CD14-positive monocyte (primary cell): ENCODE measurements at regions not wholly inside any gene's neighbourhood (a gene's known extent, or its start where the extent isn't known, plus 50 kb on each side); places are given as distances from the start of the nearest gene placed in this dataset.

ENCODE experiments used
- DNase-seq, 3 donors: peaks; one replicate each; pipeline ENCODE4 v3.0.0-alpha.2; 2011 to 2022
- H2AFZ ChIP-seq: 2 replicates; pipeline ENCODE4 v1.6.0; 2012; ENCODE audit warnings: mild to moderate bottlenecking, low read depth, low read length, inconsistent platforms; ENCODE audit not compliant: insufficient read depth, poor library complexity, severe bottlenecking
- H3K27ac ChIP-seq, 2 donors: 1 replicate in 1 of 2; 2 replicates in 1 of 2; pipeline ENCODE4 v1.5.1; 2012 to 2013; ENCODE audit warnings: low read length in 2 of 2, control low read depth in 1 of 2, inconsistent platforms in 1 of 2, low read depth in 1 of 2, mild to moderate bottlenecking in 1 of 2
- H3K27me3 ChIP-seq, 2 donors: one replicate each; pipeline versions ENCODE4 v1.6.0 to v1.6.1; 2011 to 2013; ENCODE audit warnings: low read length in 2 of 2; ENCODE audit not compliant: control insufficient read depth in 2 of 2, insufficient read depth in 2 of 2
- H3K36me3 ChIP-seq, 2 donors: replicated peaks in 1 of 2; 1 replicate in 1 of 2; 2 replicates in 1 of 2; pipeline versions ENCODE4 v1.5.1 to v1.6.1; 2012 to 2013; ENCODE audit warnings: low read length in 2 of 2, control low read depth in 1 of 2, inconsistent platforms in 1 of 2, mild to moderate bottlenecking in 1 of 2; ENCODE audit not compliant: insufficient read depth in 2 of 2, control insufficient read depth in 1 of 2
- H3K4me1 ChIP-seq, 2 donors: 1 replicate in 1 of 2; 2 replicates in 1 of 2; pipeline versions ENCODE4 v1.5.1 to v1.6.1; 2012 to 2013; ENCODE audit warnings: low read length in 2 of 2, control low read depth in 1 of 2, inconsistent platforms in 1 of 2, mild to moderate bottlenecking in 1 of 2, moderate library complexity in 1 of 2; ENCODE audit not compliant: insufficient read depth in 2 of 2, control insufficient read depth in 1 of 2
- H3K4me2 ChIP-seq: replicated peaks from 2 replicates; pipeline ENCODE3; 2012; ENCODE audit warnings: low read length, moderate library complexity, mild to moderate bottlenecking; ENCODE audit not compliant: poor library complexity, severe bottlenecking; ENCODE audit errors: extremely low read depth
- H3K4me3 ChIP-seq, 3 experiments: fragments of 200-600 bp in 1 of 3; sonication (generic) in 1 of 3; replicated peaks in 1 of 3; 1 replicate in 2 of 3; 2 replicates in 1 of 3; pipeline ENCODE4 v1.5.1; 2011 to 2013; ENCODE audit warnings: low read length in 3 of 3, mild to moderate bottlenecking in 3 of 3, control low read depth in 2 of 3, low read depth in 2 of 3, inconsistent platforms in 1 of 3, moderate library complexity in 1 of 3
- H3K79me2 ChIP-seq: 2 replicates; pipeline ENCODE4 v1.6.0; 2012; ENCODE audit warnings: mild to moderate bottlenecking, control low read depth, inconsistent platforms, low read length, moderate library complexity; ENCODE audit not compliant: insufficient read depth
- H3K9ac ChIP-seq: 2 replicates; pipeline ENCODE4 v1.6.0; 2017; ENCODE audit warnings: low read length, mild to moderate bottlenecking; ENCODE audit not compliant: insufficient read depth, poor library complexity, severe bottlenecking
- H3K9me3 ChIP-seq, 2 donors: replicated peaks in 1 of 2; 1 replicate in 1 of 2; 2 replicates in 1 of 2; pipeline versions ENCODE4 v1.5.1 to v1.6.1; 2012 to 2013; ENCODE audit warnings: low read length in 2 of 2, control low read depth in 1 of 2; ENCODE audit not compliant: control insufficient read depth in 1 of 2, insufficient read depth in 1 of 2
- H4K20me1 ChIP-seq: 2 replicates; pipeline ENCODE4 v1.6.0; 2012; ENCODE audit warnings: mild to moderate bottlenecking, low read length, control low read depth, moderate library complexity; ENCODE audit not compliant: insufficient read depth
- H3K27ac Mint-ChIP-seq, 7 donors: one replicate each; pipeline ENCODE4 v1.8.0; 2020; ENCODE audit warnings: mild to moderate bottlenecking in 7 of 7, mixed read lengths in 7 of 7, moderate library complexity in 6 of 7, inconsistent platforms in 2 of 7
- H3K27me3 Mint-ChIP-seq, 3 donors: one replicate each; pipeline ENCODE4 v1.8.0; 2021 to 2022; ENCODE audit warnings: low read depth in 3 of 3, mild to moderate bottlenecking in 3 of 3, mixed read lengths in 3 of 3, moderate library complexity in 3 of 3, inconsistent platforms in 1 of 3
- H3K36me3 Mint-ChIP-seq, 2 donors: one replicate each; pipeline ENCODE4 v1.8.0; 2020; ENCODE audit warnings: mixed read lengths in 2 of 2, inconsistent platforms in 1 of 2, mild to moderate bottlenecking in 1 of 2
- H3K4me1 Mint-ChIP-seq: one replicate; pipeline ENCODE4 v1.8.0; 2020; ENCODE audit warnings: mild to moderate bottlenecking, mixed read lengths
- H3K4me3 Mint-ChIP-seq, 2 donors: one replicate each; pipeline ENCODE4 v1.8.0; 2020; ENCODE audit warnings: mild to moderate bottlenecking in 2 of 2, mixed read lengths in 2 of 2, moderate library complexity in 1 of 2
- H3K9me3 Mint-ChIP-seq, 7 donors: one replicate each; pipeline ENCODE4 v1.8.0; 2020 to 2022; ENCODE audit warnings: mixed read lengths in 7 of 7, mild to moderate bottlenecking in 6 of 7, moderate library complexity in 6 of 7, inconsistent platforms in 2 of 7
- whole genome bisulfite sequencing: methylation state at CpG from one replicate; pipeline ENCODE4 v1.1.5; 2013; ENCODE audit warnings: missing lambda C conversion rate; ENCODE audit not compliant: insufficient coverage; 5-methylcytosine and 5-hydroxymethylcytosine counted together
- intact Hi-C, 2 donors: fragments of 100-400 bp; cut with micrococcal nuclease; formaldehyde crosslinking; loops; one replicate each; pipeline versions ENCODE4 v1.15.0 to v1.15.1; 2023
- TF ChIP-seq, protein P1 (sequence below): fragments of 200-600 bp; IDR thresholded peaks from one replicate; pipeline ENCODE4 v1.8.0; 2022; ENCODE audit warnings: antibody characterized with exemption, mild to moderate bottlenecking

DNA sequence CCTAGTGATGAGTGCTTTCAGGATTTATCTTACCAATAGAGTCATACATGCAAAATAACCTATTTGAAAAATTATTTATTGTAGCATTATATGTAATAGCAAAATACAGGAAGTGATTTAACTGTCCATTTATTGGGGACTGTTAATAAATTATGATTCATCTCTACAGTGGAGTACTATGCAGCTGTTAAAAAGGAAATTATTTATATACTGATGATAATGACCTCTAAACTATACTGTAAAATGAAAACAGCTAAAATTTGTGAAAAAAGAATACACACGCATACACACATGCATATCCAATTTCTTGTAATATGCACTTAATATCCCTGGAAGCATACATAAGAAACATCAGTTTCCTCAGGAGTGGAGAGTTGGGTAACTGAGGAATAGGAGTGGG lies 58.0 kb upstream of the PALM2AKAP2 start:
- Mint-ChIP-seq H3K27ac (no peak overlapping the region), H3K27me3 (peaks cover 2 to 9% (median 4%) of the 10 kb centered on the region in 3 donors)

DNA sequence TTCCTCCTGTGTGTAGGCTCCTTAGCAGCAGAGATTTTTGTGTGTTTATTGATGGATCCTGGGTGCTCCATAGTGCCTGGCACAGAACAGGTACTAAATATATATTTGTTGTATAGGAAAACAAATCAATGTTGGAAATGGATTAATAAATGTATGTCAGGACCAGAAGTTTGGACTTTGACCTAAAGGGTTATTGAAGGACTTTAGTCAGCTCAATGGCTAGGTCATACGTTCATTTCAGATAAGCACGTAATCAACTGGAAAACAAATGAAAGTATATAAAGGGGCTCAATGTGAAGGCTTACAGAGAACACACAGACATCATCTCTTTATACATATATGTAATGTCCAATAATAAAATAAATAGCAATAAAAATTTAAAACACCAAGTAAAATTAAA lies 56.2 kb upstream of the PALM2AKAP2 start:
- H3K36me3 Mint-ChIP-seq = no peaks in the 10 kb centered on the region
- H3K4me1 Mint-ChIP-seq = no peaks in the 10 kb centered on the region
- no peak overlapping the region for H3K27ac Mint-ChIP-seq
- TF ChIP-seq, protein P1, sequence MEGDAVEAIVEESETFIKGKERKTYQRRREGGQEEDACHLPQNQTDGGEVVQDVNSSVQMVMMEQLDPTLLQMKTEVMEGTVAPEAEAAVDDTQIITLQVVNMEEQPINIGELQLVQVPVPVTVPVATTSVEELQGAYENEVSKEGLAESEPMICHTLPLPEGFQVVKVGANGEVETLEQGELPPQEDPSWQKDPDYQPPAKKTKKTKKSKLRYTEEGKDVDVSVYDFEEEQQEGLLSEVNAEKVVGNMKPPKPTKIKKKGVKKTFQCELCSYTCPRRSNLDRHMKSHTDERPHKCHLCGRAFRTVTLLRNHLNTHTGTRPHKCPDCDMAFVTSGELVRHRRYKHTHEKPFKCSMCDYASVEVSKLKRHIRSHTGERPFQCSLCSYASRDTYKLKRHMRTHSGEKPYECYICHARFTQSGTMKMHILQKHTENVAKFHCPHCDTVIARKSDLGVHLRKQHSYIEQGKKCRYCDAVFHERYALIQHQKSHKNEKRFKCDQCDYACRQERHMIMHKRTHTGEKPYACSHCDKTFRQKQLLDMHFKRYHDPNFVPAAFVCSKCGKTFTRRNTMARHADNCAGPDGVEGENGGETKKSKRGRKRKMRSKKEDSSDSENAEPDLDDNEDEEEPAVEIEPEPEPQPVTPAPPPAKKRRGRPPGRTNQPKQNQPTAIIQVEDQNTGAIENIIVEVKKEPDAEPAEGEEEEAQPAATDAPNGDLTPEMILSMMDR = no peak
- H3K4me1 ChIP-seq = no peaks in the 10 kb centered on the region
- no peak overlapping the region for H3K27ac ChIP-seq
- no peaks in the 10 kb centered on the region for H3K79me2 ChIP-seq
- DNase-seq = no peak
- no peak overlapping the region for H3K4me2 ChIP-seq
- H4K20me1 ChIP-seq = no peaks in the 10 kb centered on the region
- peaks cover 4 to 10% (median 7%) of the 10 kb centered on the region in 3 donors for H3K27me3 Mint-ChIP-seq
- H3K27me3 ChIP-seq = peaks cover 2 to 10% of the 10 kb centered on the region in 2 donors
- no peak overlapping the region for H3K4me3 Mint-ChIP-seq
- no peak overlapping the region for H2AFZ ChIP-seq
- H3K9ac ChIP-seq = no peak overlapping the region
- no peaks in the 10 kb centered on the region for H3K36me3 ChIP-seq
- peaks cover 0 to 4% (median 0%) of the 10 kb centered on the region in 7 donors for H3K9me3 Mint-ChIP-seq
- intact Hi-C loops = no loop called here
- WGBS = no CpG with 5 or more reads among the region's 2 CpGs
- H3K4me3 ChIP-seq = no peak overlapping the region
- no peaks in the 10 kb centered on the region for H3K9me3 ChIP-seq

More for the DNA sequence above, 58.0 kb upstream of the PALM2AKAP2 start:
- Histone ChIP-seq H3K4me1 (no peaks in the 10 kb centered on the region), H3K4me3 (no peak overlapping the region), H3K36me3 (no peaks in the 10 kb centered on the region), H3K27ac (no peak overlapping the region), H3K79me2 (no peaks in the 10 kb centered on the region), H4K20me1 (no peaks in the 10 kb centered on the region), H3K9ac (no peak overlapping the region), H2AFZ (no peak overlapping the region), H3K9me3 (no peaks in the 10 kb centered on the region), H3K4me2 (no peak overlapping the region), H3K27me3 (no peaks in the 10 kb centered on the region)
- Mint-ChIP-seq H3K4me1 (no peaks in the 10 kb centered on the region), H3K9me3 (peaks cover 0 to 4% (median 0%) of the 10 kb centered on the region in 7 donors), H3K36me3 (no peaks in the 10 kb centered on the region), H3K4me3 (no peak overlapping the region)
- TF ChIP-seq, protein P1 = no peak
- intact Hi-C loops = no loop called here
- WGBS = no CpG with 5 or more reads among the region's 1 CpG
- no peak for DNase-seq
